Mesenchymal stem cell (in vitro differentiated cells and primary cell): ENCODE measurements at regions not wholly inside any gene's neighbourhood (a gene's known extent, or its start where the extent isn't known, plus 50 kb on each side); places are given as distances from the start of the nearest gene placed in this dataset.
"Not testable (repeated sequence)": the region's sequence is repeated elsewhere in the genome, so short reads cannot be mapped to it uniquely, and the experiment has no call there.

Source experiments
- DNase-seq: peaks from one replicate; pipeline ENCODE4 v3.0.0-alpha.2; 2013
- H2AFZ ChIP-seq: one replicate; pipeline ENCODE4 v1.6.1; 2013; ENCODE audit warnings: low read depth, mild to moderate bottlenecking, control low read depth, inconsistent platforms, low read length, moderate library complexity
- H2AK5ac ChIP-seq: 2 replicates; pipeline ENCODE4 v1.6.1; 2013; ENCODE audit warnings: low read length, moderate library complexity, mild to moderate bottlenecking, inconsistent platforms; ENCODE audit not compliant: severe bottlenecking
- H2BK120ac ChIP-seq: one replicate; pipeline ENCODE4 v1.6.1; 2013; ENCODE audit warnings: low read depth, mild to moderate bottlenecking, inconsistent platforms, low read length, moderate library complexity
- H2BK12ac ChIP-seq, 2 experiments: one replicate each; pipeline ENCODE4 v1.6.1; 2013; ENCODE audit warnings: inconsistent platforms in 2 of 2, low read length in 2 of 2, mild to moderate bottlenecking in 2 of 2, moderate library complexity in 2 of 2, control low read depth in 1 of 2
- H2BK15ac ChIP-seq: one replicate; pipeline ENCODE4 v1.6.1; 2013; ENCODE audit warnings: mild to moderate bottlenecking, low read depth, inconsistent platforms; ENCODE audit not compliant: poor library complexity, severe bottlenecking
- H2BK5ac ChIP-seq: 2 replicates; pipeline ENCODE4 v1.6.1; 2013; ENCODE audit warnings: low read depth, mild to moderate bottlenecking, low read length, control low read depth, inconsistent platforms; ENCODE audit not compliant: poor library complexity, severe bottlenecking
- H3K14ac ChIP-seq, 2 experiments: one replicate each; pipeline ENCODE4 v1.6.1; 2013; ENCODE audit warnings: inconsistent platforms in 2 of 2, low read length in 2 of 2, control low read depth in 1 of 2, mild to moderate bottlenecking in 1 of 2, moderate library complexity in 1 of 2
- H3K18ac ChIP-seq, 2 experiments: one replicate each; pipeline ENCODE4 v1.6.1; 2013; ENCODE audit warnings: inconsistent platforms in 2 of 2, low read length in 2 of 2, control low read depth in 1 of 2, low read depth in 1 of 2, mild to moderate bottlenecking in 1 of 2
- H3K23ac ChIP-seq, 2 experiments: one replicate each; pipeline ENCODE4 v1.6.1; 2013; ENCODE audit warnings: inconsistent platforms in 2 of 2, low read length in 2 of 2, mild to moderate bottlenecking in 2 of 2, moderate library complexity in 2 of 2, control low read depth in 1 of 2
- H3K27ac ChIP-seq: 2 replicates; pipeline ENCODE4 v1.5.1; 2013; ENCODE audit warnings: mild to moderate bottlenecking, moderate library complexity, low read length, control low read depth, inconsistent platforms; ENCODE audit not compliant: poor library complexity, severe bottlenecking
- H3K27me3 ChIP-seq, 2 experiments: 2 replicates each; pipeline versions ENCODE4 v1.6.1 to v1.7.0; 2013; ENCODE audit warnings: low read length in 2 of 2, mild to moderate bottlenecking in 2 of 2, moderate library complexity in 2 of 2, control low read depth in 1 of 2, inconsistent platforms in 1 of 2; ENCODE audit not compliant: control insufficient read depth in 1 of 2, insufficient read depth in 1 of 2
- H3K36me3 ChIP-seq, 2 experiments: 2 replicates each; pipeline versions ENCODE4 v1.6.1 to v1.7.0; 2013; ENCODE audit warnings: low read length in 2 of 2, control low read depth in 1 of 2, inconsistent platforms in 1 of 2, low read depth in 1 of 2, mild to moderate bottlenecking in 1 of 2; ENCODE audit not compliant: insufficient read depth in 2 of 2, control insufficient read depth in 1 of 2
- H3K4ac ChIP-seq, 2 experiments: one replicate each; pipeline ENCODE4 v1.6.1; 2013; ENCODE audit warnings: inconsistent platforms in 2 of 2, low read length in 2 of 2, mild to moderate bottlenecking in 2 of 2, moderate library complexity in 2 of 2, control low read depth in 1 of 2, low read depth in 1 of 2
- H3K4me1 ChIP-seq: 2 replicates; pipeline ENCODE4 v1.6.1; 2013; ENCODE audit warnings: low read depth, low read length, control low read depth; ENCODE audit not compliant: control insufficient read depth, insufficient read depth
- H3K4me2 ChIP-seq: 2 replicates; pipeline ENCODE4 v1.6.1; 2013; ENCODE audit warnings: low read length, mild to moderate bottlenecking, inconsistent platforms; ENCODE audit not compliant: poor library complexity, severe bottlenecking
- H3K4me3 ChIP-seq, 2 experiments: 2 replicates each; pipeline versions ENCODE4 v1.5.1 to v1.7.0; 2013; ENCODE audit warnings: low read length in 2 of 2, mild to moderate bottlenecking in 2 of 2, control low read depth in 1 of 2, low read depth in 1 of 2; ENCODE audit not compliant: insufficient read depth in 1 of 2
- H3K79me1 ChIP-seq: replicated peaks from 2 replicates; pipeline ENCODE4 v1.6.1; 2013; ENCODE audit warnings: mild to moderate bottlenecking, control low read depth, low read length, inconsistent platforms; ENCODE audit not compliant: poor library complexity, severe bottlenecking
- H3K9ac ChIP-seq: 2 replicates; pipeline ENCODE4 v1.7.0; 2013; ENCODE audit warnings: mild to moderate bottlenecking, low read length, moderate library complexity
- H3K9me3 ChIP-seq: 2 replicates; pipeline ENCODE4 v1.7.0; 2013; ENCODE audit warnings: mild to moderate bottlenecking, low read length; ENCODE audit not compliant: control insufficient read depth
- H4K8ac ChIP-seq: one replicate; pipeline ENCODE4 v1.6.1; 2013; ENCODE audit warnings: inconsistent platforms, mild to moderate bottlenecking, low read length, moderate library complexity
- H4K91ac ChIP-seq: one replicate; pipeline ENCODE4 v1.6.1; 2013; ENCODE audit warnings: mild to moderate bottlenecking, low read length, inconsistent platforms
- WGBS: methylation state at CpG from one replicate; pipeline ENCODE4 v1.1.7; 2013; ENCODE audit warnings: mixed read lengths; 5-methylcytosine and 5-hydroxymethylcytosine counted together

- Histone ChIP-seq H3K27ac (no peak overlapping the region), H3K36me3 (no peaks in the 10 kb centered on the region), H4K91ac (no peak overlapping the region), H3K23ac (no peak overlapping the region), H2BK12ac (no peak overlapping the region), H2AK5ac (no peak overlapping the region), H3K4ac (no peak overlapping the region), H2AFZ (no peak overlapping the region), H4K8ac (no peak overlapping the region), H3K9ac (no peak overlapping the region), H2BK5ac (no peak overlapping the region), H3K9me3 (peaks cover 29% of the 10 kb centered on the region), H3K79me1 (no peaks in the 10 kb centered on the region), H3K4me1 (no peaks in the 10 kb centered on the region), H3K4me3 (no peak overlapping the region), H2BK15ac (no peak overlapping the region), H3K27me3 (no peaks in the 10 kb centered on the region), H3K18ac (no peak overlapping the region), H2BK120ac (no peak overlapping the region), H3K4me2 (no peak overlapping the region), H3K14ac (no peak overlapping the region)
- DNase-seq = no peak
- WGBS = 51% methylated on average over 2 of the region's 2 CpGs
Observed at GRCh38 chr11:21727102-21727501, 465.8 kb upstream of the ANO5 start.

DNA sequence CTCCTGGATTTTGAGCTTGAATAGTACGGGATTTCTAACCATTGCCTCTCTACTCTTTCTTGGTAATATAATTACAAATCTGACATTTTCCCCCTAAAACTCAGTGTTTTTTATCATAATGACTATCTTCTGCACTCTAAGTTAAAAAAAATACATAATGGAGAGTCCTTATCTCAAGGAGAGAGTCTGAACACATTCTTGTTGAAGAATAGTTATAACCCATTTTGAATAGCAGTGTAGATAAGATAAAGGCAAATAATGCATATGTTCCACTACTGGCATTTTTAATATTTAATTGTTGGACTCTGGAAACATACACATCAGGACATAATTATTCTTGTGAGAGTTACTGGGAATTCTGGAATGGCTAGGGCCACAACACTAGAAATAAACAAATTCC is 456.5 kb upstream of the ANO5 start:
- H4K8ac ChIP-seq = no peak overlapping the region

GRCh38 chr11:21752475-21753243 is 440.2 kb upstream of the ANO5 start:
- H3K9me3 ChIP-seq, H2AK5ac ChIP-seq, H2BK15ac ChIP-seq, H3K4me1 ChIP-seq, DNase-seq, H3K36me3 ChIP-seq, H2BK5ac ChIP-seq, H3K27me3 ChIP-seq, H3K18ac ChIP-seq, H3K14ac ChIP-seq, H3K4me3 ChIP-seq, H4K8ac ChIP-seq, H2BK12ac ChIP-seq, H2BK120ac ChIP-seq, H3K23ac ChIP-seq, H4K91ac ChIP-seq, H3K4ac ChIP-seq, H3K79me1 ChIP-seq, H3K4me2 ChIP-seq, H3K27ac ChIP-seq, H2AFZ ChIP-seq, H3K9ac ChIP-seq: not testable (repeated sequence)
- WGBS = 89% methylated on average over 35 of the region's 37 CpGs

More for the DNA sequence above, 456.5 kb upstream of the ANO5 start:
- no peak overlapping the region for H3K23ac ChIP-seq
- H3K79me1 ChIP-seq = no peaks in the 10 kb centered on the region
- no peak overlapping the region for H3K4me3 ChIP-seq
- H3K27ac ChIP-seq = no peak overlapping the region
- H3K18ac ChIP-seq = no peak overlapping the region
- H2BK12ac ChIP-seq = no peak overlapping the region
- no peak for DNase-seq
- no peak overlapping the region for H2BK120ac ChIP-seq
- H3K14ac ChIP-seq = no peak overlapping the region
- no peak overlapping the region for H2BK5ac ChIP-seq
- no peaks in the 10 kb centered on the region for H3K36me3 ChIP-seq
- no peak overlapping the region for H3K9ac ChIP-seq
- no peak overlapping the region for H4K91ac ChIP-seq
- 20% methylated on average over 1 of the region's 1 CpG for WGBS
- no peak overlapping the region for H2AK5ac ChIP-seq
- H2AFZ ChIP-seq = no peak overlapping the region
- H3K4ac ChIP-seq = no peak overlapping the region
- peaks cover 9% of the 10 kb centered on the region for H3K9me3 ChIP-seq
- H3K4me2 ChIP-seq = no peak overlapping the region
- H3K4me1 ChIP-seq = no peaks in the 10 kb centered on the region
- no peak overlapping the region for H2BK15ac ChIP-seq
- no peaks in the 10 kb centered on the region for H3K27me3 ChIP-seq

DNA sequence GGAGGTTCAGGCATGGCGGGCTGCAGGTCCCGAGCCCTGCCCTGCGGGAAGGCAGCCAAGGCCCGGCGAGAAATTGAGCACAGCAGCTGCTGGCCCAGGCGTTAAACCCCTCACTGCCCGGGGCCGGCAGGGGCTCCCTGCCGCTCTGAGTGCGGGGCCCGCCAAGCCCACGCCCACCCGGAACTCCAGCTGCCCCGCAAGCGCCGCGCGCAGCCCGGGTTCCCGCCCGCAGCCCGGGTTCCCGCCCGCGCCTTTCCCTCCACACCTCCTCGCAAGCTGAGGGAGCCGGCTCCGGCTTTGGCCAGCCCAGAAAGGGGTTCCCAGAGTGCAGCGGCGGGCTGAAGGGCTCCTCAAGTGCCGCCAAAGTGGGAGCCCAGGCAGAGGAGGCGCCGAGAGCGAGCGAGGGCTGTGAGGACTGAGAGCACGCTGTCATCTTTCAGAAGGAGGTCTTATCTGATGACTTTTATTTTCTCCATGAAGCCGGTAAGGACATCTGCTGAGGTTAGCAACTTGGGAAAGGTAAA is 439.6 kb upstream of the ANO5 start:
- not testable (repeated sequence) for H3K4me3 ChIP-seq, H3K27me3 ChIP-seq

More for the DNA sequence above, 439.6 kb upstream of the ANO5 start:
- H2BK5ac ChIP-seq, H3K4me1 ChIP-seq, H3K9ac ChIP-seq, H2BK15ac ChIP-seq, H3K9me3 ChIP-seq, H2BK120ac ChIP-seq, H3K36me3 ChIP-seq, DNase-seq, H2AK5ac ChIP-seq, H3K18ac ChIP-seq, H3K27ac ChIP-seq, H4K8ac ChIP-seq, H2BK12ac ChIP-seq, H4K91ac ChIP-seq, H3K23ac ChIP-seq, H3K4ac ChIP-seq, H2AFZ ChIP-seq, H3K14ac ChIP-seq, H3K4me2 ChIP-seq, H3K79me1 ChIP-seq: not testable (repeated sequence)
- WGBS = 91% methylated on average over 28 of the region's 37 CpGs
